ENCODE measurements at regions not wholly inside any gene's neighbourhood (a gene's known extent, or its start where the extent isn't known, plus 50 kb on each side); places are given as distances from the start of the nearest gene placed in this dataset.

- ChIA-PET POLR2A (ENCODE audit: low non-redundant PET) (no interaction called here), CTCF (no interaction called here)
- DNase-seq (ENCODE audit: low spot score): no peak
- TF ChIP-seq, protein P1, sequence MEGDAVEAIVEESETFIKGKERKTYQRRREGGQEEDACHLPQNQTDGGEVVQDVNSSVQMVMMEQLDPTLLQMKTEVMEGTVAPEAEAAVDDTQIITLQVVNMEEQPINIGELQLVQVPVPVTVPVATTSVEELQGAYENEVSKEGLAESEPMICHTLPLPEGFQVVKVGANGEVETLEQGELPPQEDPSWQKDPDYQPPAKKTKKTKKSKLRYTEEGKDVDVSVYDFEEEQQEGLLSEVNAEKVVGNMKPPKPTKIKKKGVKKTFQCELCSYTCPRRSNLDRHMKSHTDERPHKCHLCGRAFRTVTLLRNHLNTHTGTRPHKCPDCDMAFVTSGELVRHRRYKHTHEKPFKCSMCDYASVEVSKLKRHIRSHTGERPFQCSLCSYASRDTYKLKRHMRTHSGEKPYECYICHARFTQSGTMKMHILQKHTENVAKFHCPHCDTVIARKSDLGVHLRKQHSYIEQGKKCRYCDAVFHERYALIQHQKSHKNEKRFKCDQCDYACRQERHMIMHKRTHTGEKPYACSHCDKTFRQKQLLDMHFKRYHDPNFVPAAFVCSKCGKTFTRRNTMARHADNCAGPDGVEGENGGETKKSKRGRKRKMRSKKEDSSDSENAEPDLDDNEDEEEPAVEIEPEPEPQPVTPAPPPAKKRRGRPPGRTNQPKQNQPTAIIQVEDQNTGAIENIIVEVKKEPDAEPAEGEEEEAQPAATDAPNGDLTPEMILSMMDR (conservative IDR thresholded peaks at IDR 0.05; ENCODE audit: low read depth): no peak
- no peak overlapping the region for H3K27ac ChIP-seq
Observed at GRCh38 chr18:45374236-45374635, 241.0 kb upstream of the SLC14A2 start.

GRCh38 chr18:45374878-45375630 is 240.2 kb upstream of the SLC14A2 start:
- POLR2A ChIA-PET (ENCODE audit: low non-redundant PET): no interaction called here
- H3K27ac ChIP-seq: no peak overlapping the region
- DNase-seq (ENCODE audit: low spot score): no peak
- TF ChIP-seq, protein P1 (conservative IDR thresholded peaks at IDR 0.05; ENCODE audit: low read depth): no peak
- CTCF ChIA-PET: no interaction called here

GRCh38 chr18:45376193-45376592 is 239.1 kb upstream of the SLC14A2 start:
- H3K27ac ChIP-seq: no peak overlapping the region
- ChIA-PET POLR2A (ENCODE audit: low non-redundant PET) (no interaction called here), CTCF (no interaction called here)
- DNase-seq (ENCODE audit: low spot score): no peak
- TF ChIP-seq, protein P1 (conservative IDR thresholded peaks at IDR 0.05; ENCODE audit: low read depth): no peak

GRCh38 chr18:45378308-45378707 is 237.0 kb upstream of the SLC14A2 start:
- DNase-seq (ENCODE audit: low spot score): no peak

GRCh38 chr18:45378933-45379332 is 236.3 kb upstream of the SLC14A2 start:
- ChIA-PET CTCF (interaction anchor here (0.6 kb wide), 1 partner anchor 741 kb away, joined by 3 read pairs; no protein-coding TSS in a partner anchor), POLR2A (ENCODE audit: low non-redundant PET) (no interaction called here)
- no peak for DNase-seq (ENCODE audit: low spot score)
- TF ChIP-seq, protein P1 (conservative IDR thresholded peaks at IDR 0.05; ENCODE audit: low read depth): no peak
- no peak overlapping the region for H3K27ac ChIP-seq

More at GRCh38 chr18:45378308-45378707, 237.0 kb upstream of the SLC14A2 start:
- TF ChIP-seq, protein P1 (conservative IDR thresholded peaks at IDR 0.05; ENCODE audit: low read depth): no peak
- ChIA-PET CTCF (interaction anchor here (0.7 kb wide), 1 partner anchor 609 kb away, joined by 4 read pairs; no protein-coding TSS in a partner anchor), POLR2A (ENCODE audit: low non-redundant PET) (no interaction called here)
- no peak overlapping the region for H3K27ac ChIP-seq

DNA sequence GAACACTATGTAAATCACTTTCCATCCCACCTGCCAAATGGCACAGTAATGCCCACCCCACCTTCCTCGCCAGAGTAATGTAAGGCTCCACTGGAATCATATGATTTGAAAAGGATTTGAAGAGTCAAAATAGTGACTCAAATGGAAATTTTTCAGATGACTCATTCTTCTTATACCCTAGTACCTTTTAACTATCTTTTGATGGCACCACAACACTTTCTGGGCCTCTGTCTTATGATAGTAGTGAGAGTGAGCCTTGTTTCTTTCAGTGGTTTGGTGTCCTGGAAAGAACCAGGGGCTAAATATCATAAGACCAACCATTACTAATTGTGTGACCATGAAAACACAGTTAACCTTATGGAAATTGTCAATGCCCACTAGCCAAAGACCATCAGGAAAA is 235.4 kb upstream of the SLC14A2 start:
- H3K27ac ChIP-seq: no peak overlapping the region
- ChIA-PET POLR2A (ENCODE audit: low non-redundant PET) (no interaction called here), CTCF (no interaction called here)
- DNase-seq (ENCODE audit: low spot score): no peak
- TF ChIP-seq, protein P1 (conservative IDR thresholded peaks at IDR 0.05; ENCODE audit: low read depth): no peak
